ENCODE measurements at regions not wholly inside any gene's neighbourhood (a gene's known extent, or its start where the extent isn't known, plus 50 kb on each side); places are given as distances from the start of the nearest gene placed in this dataset. TPM values are rescaled to one million over a fixed set of nuclear protein-coding genes. Genes with fewer than 3 reads are reported as not detected.

- Mint-ChIP-seq H3K36me3 (no peaks in the 10 kb centered on the region), H3K27me3 (ENCODE audit: insufficient read depth, low read depth) (peaks cover 6% of the 10 kb centered on the region), H3K27ac (peak overlapping the region; percentile 98), H3K9me3 (no peaks in the 10 kb centered on the region), H3K4me1 (peaks cover 53% of the 10 kb centered on the region), H3K4me3 (peak overlapping the region; percentile 61)
- H3F3A ChIP-seq (ENCODE audit: low read depth): peaks cover 22% of the 10 kb centered on the region
- no peaks in the 10 kb centered on the region for H3K36me3 ChIP-seq
- TF ChIP-seq EZH2phosphoT487 (IDR thresholded peaks at IDR 0.05) (no peak), EZH2 (IDR thresholded peaks at IDR 0.05) (no peak)
- TF ChIP-seq, protein P1, sequence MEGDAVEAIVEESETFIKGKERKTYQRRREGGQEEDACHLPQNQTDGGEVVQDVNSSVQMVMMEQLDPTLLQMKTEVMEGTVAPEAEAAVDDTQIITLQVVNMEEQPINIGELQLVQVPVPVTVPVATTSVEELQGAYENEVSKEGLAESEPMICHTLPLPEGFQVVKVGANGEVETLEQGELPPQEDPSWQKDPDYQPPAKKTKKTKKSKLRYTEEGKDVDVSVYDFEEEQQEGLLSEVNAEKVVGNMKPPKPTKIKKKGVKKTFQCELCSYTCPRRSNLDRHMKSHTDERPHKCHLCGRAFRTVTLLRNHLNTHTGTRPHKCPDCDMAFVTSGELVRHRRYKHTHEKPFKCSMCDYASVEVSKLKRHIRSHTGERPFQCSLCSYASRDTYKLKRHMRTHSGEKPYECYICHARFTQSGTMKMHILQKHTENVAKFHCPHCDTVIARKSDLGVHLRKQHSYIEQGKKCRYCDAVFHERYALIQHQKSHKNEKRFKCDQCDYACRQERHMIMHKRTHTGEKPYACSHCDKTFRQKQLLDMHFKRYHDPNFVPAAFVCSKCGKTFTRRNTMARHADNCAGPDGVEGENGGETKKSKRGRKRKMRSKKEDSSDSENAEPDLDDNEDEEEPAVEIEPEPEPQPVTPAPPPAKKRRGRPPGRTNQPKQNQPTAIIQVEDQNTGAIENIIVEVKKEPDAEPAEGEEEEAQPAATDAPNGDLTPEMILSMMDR (IDR thresholded peaks at IDR 0.05): no peak
- peak overlapping the region; percentile 95 for H3K27ac ChIP-seq
- H4K20me1 ChIP-seq (ENCODE audit: low read depth): no peaks in the 10 kb centered on the region
- DNase-seq (ENCODE audit: low spot score): peak; percentile 77
- no peak overlapping the region for H3K9ac ChIP-seq
- H3K79me2 ChIP-seq (ENCODE audit: low read depth): no peaks in the 10 kb centered on the region
- no peaks in the 10 kb centered on the region for H3K9me3 ChIP-seq (ENCODE audit: low read depth)
- peaks cover 35% of the 10 kb centered on the region for H3K4me1 ChIP-seq
- H3K4me3 ChIP-seq: no peak overlapping the region
- peak overlapping the region; percentile 45 for H3K4me2 ChIP-seq
- H2AFZ ChIP-seq (replicated peaks): peak overlapping the region; percentile 44
- no peaks in the 10 kb centered on the region for H3K27me3 ChIP-seq
Observed at GRCh38 chr1:94591823-94592570, 50.4 kb upstream of the F3 start.

MicroRNAs in the stretch of these regions (microRNA counts, 767-probe panel; counts per million panel counts)
- microRNA hsa-miR-378g: 460 counts per million, percentile 90 among the panel's probes with 10 or more counts

Small RNA genes lying in the stretch of these regions (microRNA-seq; reads per million reads assigned to microRNA genes)
- gene MIR378G: not detected

Small RNA genes lying in the stretch of these regions (small RNA-seq; reads per million reads assigned to genes)
- gene MIR378G: not detected
